Stimulated activated CD4-positive, alpha-beta T cell treated with anti-CD3 and anti-CD28 coated beads, Interleukin-1b, Interleukin-23, amount 100 ng/mL, for 4 hours (primary cell): ENCODE measurements at regions not wholly inside any gene's neighbourhood (a gene's known extent, or its start where the extent isn't known, plus 50 kb on each side); places are given as distances from the start of the nearest gene placed in this dataset.

ENCODE experiments used
- DNase-seq, 2 donors: peaks; one replicate each; pipeline ENCODE4 v3.0.0-alpha.2; 2020; ENCODE audit warnings: low read depth in 2 of 2

- DNase-seq: no peak
Observed at GRCh38 chr2:217749008-217749407, 253.8 kb downstream of the TNS1 start.

- no peak for DNase-seq
Observed at GRCh38 chr2:217746808-217747207, 256.0 kb downstream of the TNS1 start.

GRCh38 chr2:217743966-217744761 lies 258.6 kb downstream of the TNS1 start:
- no peak for DNase-seq

GRCh38 chr2:217743407-217743806 lies 259.4 kb downstream of the TNS1 start:
- DNase-seq: no peak

GRCh38 chr2:217742841-217743240 lies 260.0 kb downstream of the TNS1 start:
- no peak for DNase-seq

GRCh38 chr2:217742276-217742675 lies 260.5 kb downstream of the TNS1 start:
- DNase-seq: no peak

GRCh38 chr2:217741381-217741955 lies 261.3 kb downstream of the TNS1 start:
- no peak for DNase-seq

GRCh38 chr2:217740756-217741155 lies 262.0 kb downstream of the TNS1 start:
- no peak for DNase-seq

- DNase-seq: no peak
Observed at GRCh38 chr2:217740178-217740577, 262.6 kb downstream of the TNS1 start.

- DNase-seq: no peak
Observed at GRCh38 chr2:217739741-217740140, 263.1 kb downstream of the TNS1 start.

GRCh38 chr2:217738061-217738460 lies 264.7 kb downstream of the TNS1 start:
- no peak for DNase-seq

- no peak for DNase-seq
Observed at GRCh38 chr2:217736776-217737550, 265.8 kb downstream of the TNS1 start.

GRCh38 chr2:217735899-217736298 lies 266.9 kb downstream of the TNS1 start:
- DNase-seq: no peak

- no peak for DNase-seq
Observed at GRCh38 chr2:217735034-217735433, 267.8 kb downstream of the TNS1 start.

GRCh38 chr2:217733461-217733860 lies 269.3 kb downstream of the TNS1 start:
- no peak for DNase-seq

GRCh38 chr2:217732992-217733391 lies 269.8 kb downstream of the TNS1 start:
- DNase-seq: no peak

- no peak for DNase-seq
Observed at GRCh38 chr2:217731805-217732204, 271.0 kb downstream of the TNS1 start.

GRCh38 chr2:217729421-217730053 lies 273.3 kb downstream of the TNS1 start:
- no peak for DNase-seq

- no peak for DNase-seq
Observed at GRCh38 chr2:217727801-217728200, 275.0 kb downstream of the TNS1 start.

GRCh38 chr2:217725409-217725808 lies 277.4 kb downstream of the TNS1 start:
- no peak for DNase-seq

- no peak for DNase-seq
Observed at GRCh38 chr2:217724471-217724870, 278.3 kb downstream of the TNS1 start.

GRCh38 chr2:217723981-217724380 lies 278.8 kb downstream of the TNS1 start:
- no peak for DNase-seq
